HG03175 (cell line): ENCODE measurements at regions not wholly inside any gene's neighbourhood (a gene's known extent, or its start where the extent isn't known, plus 50 kb on each side); places are given as distances from the start of the nearest gene placed in this dataset.

Source experiments
- ATAC-seq: cut with Tn5 transposase; IDR thresholded peaks from one replicate; pipeline ENCODE4 v1.9.1; 2021; ENCODE audit warnings: mild to moderate bottlenecking, moderate library complexity; ENCODE audit not compliant: unreplicated experiment

DNA sequence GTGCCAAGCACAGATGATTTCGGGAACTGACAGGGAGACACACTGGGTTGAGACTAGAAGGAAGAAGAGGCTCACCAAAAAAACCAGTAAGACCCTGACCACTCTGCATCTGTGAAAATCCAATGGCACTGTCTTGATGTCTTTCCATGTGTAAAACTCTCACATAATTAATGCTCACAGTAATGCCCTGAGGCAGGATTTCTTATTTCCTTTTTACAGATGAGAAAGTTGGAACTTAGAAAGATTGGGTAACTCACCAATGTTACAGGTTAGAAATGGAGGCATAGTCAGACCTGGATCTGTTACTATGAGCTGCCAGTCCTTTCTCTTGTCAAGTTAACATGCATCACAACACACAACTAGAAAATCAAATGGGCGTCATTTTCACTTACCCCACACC, 151.0 kb upstream of the MCHR2 start:
- ATAC-seq = no peak

- no peak for ATAC-seq
These were observed 144.5 kb upstream of the MCHR2 start for GRCh38 chr6:100138346-100139022.

DNA sequence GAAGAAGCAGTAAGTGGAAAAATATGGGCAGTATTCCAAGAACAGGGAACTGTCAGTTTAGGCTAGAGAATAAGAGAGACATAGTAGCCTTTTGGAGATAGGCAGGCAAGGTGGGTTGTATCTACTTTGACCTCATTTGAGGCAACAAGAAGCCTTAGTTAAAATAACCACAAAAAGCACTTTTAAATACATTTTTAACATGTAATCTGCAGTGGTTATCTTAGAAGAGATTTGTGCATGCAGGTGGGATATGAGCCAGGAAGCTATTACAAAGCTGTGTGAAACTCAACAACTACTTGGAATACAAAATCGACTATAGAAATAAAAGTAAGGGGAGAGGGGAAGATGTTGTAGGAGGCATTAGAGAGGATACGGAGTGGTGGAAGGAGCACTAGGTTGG, 143.7 kb upstream of the MCHR2 start:
- no peak for ATAC-seq

- no peak for ATAC-seq
These were observed 142.6 kb upstream of the MCHR2 start for GRCh38 chr6:100136590-100136989.

GRCh38 chr6:100135977-100136376, 142.0 kb upstream of the MCHR2 start:
- ATAC-seq = no peak

DNA sequence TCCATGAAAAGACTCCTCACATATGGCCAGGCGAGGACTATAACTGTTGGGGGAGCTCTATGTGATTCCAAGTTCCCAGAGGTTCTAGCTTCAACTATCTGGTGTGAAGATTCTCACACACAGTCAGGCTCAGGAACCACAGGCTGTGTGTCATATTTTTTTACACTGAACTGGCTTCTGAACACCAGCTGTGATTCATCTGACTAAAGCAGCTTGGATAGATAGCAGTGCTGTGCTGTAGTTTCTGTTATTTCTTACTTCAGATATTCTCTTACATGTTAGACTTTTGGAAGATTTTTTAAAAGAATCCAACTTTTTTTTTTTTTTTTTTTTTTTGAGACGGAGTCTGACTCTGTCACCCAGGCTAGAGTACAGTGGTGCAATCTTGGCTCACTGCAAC, 140.7 kb upstream of the MCHR2 start:
- no peak for ATAC-seq

DNA sequence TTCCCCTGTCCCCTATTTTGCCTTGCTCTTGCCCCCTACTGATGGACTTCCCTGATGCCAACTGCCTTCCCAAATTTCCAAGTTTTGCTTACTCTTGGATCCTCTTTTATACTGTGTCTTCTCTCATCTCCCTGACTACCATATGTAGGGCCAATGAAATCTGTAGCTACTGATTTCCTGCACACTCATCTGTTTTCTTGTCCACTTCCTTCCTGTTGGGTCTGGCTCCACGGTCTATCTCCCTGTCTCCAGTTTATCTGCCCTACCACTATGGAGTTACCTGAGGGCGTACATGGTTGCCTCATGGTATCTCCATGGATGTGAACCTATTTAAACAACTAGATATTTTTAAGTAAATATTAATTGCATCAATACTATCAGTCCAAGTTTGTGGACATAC, 140.3 kb upstream of the MCHR2 start:
- ATAC-seq = no peak

GRCh38 chr6:100132005-100132404, 138.0 kb upstream of the MCHR2 start:
- no peak for ATAC-seq

DNA sequence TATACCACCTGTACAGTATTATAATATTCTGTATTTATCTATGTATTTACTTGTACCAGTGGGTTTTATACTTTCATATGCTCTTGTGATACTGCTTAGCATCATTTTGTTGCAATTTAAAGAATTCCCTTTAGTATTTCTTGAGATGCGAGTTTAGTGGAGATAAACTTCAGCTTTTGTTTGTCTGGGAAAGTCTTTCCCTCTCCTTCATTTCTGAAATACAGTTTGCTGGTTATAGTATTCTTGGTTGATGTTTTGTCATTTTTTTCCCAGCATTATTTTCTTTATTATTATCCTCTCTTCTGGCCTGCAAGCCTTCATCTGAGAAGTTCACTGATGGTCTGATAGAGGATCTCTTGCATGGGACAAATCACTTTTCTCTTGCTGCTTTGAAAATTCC, 136.6 kb upstream of the MCHR2 start:
- no peak for ATAC-seq

GRCh38 chr6:100126790-100127484, 132.9 kb upstream of the MCHR2 start:
- peak; percentile 57 for ATAC-seq

- ATAC-seq = no peak
These were observed 128.0 kb upstream of the MCHR2 start for GRCh38 chr6:100121854-100122609.

GRCh38 chr6:100119261-100119660, 125.2 kb upstream of the MCHR2 start:
- ATAC-seq = no peak

- ATAC-seq = no peak
These were observed 124.3 kb upstream of the MCHR2 start for GRCh38 chr6:100118301-100118700.

DNA sequence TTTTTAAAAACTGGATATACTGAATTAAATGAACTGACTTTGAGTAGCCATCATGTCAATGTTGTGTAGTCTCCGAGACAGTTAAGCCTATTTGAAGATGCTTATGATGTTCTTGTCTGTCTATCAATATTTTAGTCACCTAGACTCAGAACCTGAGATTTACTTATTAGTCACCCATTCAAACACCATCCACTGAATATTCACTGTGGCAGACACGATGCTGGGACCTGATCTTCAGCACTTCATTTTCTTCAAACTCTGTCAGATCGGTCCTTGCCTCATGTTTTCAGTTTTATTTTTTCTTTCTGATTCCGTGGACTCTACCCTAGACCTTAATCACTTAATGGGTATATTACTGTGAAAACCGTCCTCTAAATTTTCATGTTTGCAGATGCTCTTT, 123.7 kb upstream of the MCHR2 start:
- ATAC-seq = no peak

DNA sequence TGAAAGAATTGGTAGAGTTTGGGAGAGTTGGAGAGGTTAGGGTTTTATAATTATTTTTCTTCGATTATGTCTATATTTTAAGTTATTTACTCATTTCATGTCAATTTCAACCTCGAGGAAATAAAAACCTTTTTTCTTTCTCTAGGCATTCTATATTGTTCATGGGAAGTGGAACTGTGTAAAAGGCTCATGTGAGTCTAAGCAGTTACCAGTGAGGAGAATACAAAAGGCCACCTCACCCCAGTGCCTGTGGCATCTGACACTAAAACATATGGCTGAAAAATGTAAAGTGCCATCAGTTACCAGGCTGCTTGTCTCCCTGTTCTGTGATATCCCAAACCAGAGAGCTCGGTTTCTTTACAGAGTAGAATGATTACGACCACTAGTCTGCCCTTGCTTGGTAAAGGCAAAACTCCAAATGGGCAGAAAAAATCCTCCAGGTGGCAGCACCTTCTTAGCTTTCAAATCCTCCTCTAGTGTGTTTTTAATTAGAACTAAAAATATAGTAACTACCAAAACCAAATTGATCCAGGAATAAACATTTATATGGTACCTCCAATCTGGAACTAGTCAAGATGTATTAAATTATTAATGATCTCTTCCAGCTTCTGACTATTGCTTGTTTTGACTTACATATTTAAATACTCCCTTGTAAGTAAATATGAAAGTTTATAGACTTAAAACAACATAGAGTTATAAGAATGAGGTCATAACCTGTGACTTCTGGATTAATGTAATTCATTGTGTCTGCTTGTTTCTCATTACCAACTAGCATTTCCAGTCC, 122.6 kb upstream of the MCHR2 start:
- ATAC-seq = peak; percentile 74

GRCh38 chr6:100115407-100116101, 121.5 kb upstream of the MCHR2 start:
- no peak for ATAC-seq

- no peak for ATAC-seq
These were observed 119.0 kb upstream of the MCHR2 start for GRCh38 chr6:100112855-100113508.

DNA sequence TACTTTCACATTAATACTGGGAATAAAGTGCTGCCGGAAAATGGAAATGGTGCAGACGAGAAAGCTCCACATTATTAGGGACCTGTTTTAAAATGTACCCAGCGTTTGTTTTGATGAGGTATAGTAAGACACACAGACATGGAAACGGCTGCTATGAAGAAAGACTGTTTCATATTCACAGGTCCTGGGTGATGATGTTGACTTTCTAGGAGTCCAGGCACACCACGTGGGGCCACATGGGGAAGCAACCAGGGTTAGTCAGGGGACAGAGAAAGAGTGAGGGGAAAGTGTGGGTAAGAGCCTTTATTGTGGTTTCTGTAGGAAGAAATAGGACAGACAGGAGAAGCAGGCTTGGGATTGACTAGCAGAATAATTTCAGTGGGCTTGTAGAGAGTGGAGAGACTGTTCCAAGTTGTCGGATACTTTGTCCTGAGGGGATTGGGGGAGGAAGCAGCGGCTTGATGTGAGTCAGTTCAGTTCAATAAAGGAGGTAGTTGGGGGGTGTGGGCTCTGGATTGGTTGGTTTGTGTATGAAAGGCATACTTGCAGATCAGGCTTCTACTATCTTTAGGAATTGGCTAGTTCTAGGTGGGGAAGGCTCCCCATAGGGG, 112.0 kb upstream of the MCHR2 start:
- ATAC-seq = peak; percentile 23

DNA sequence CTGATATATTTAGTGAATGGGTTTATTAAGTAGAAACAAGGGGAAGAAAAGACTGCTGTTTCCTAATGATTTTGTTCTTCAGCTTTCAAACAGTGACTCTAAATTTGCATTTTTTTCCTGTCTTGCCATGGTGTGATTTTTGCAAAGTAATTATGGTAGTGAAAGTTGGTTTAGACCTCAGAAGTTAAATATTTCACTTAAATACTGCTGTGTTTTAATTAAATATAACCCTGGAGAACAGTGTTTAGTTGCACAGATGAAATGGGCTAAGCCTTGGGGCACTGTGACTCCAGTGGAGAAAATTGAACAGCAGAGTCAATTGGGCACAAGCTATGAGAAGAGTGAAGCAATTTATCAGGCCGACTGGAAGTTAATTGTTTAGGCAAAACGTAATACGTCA, 111.1 kb upstream of the MCHR2 start:
- peak; percentile 77 for ATAC-seq

GRCh38 chr6:100103931-100104330, 109.9 kb upstream of the MCHR2 start:
- ATAC-seq = no peak
